EL (cell line): ENCODE measurements at regions not wholly inside any gene's neighbourhood (a gene's known extent, or its start where the extent isn't known, plus 50 kb on each side); places are given as distances from the start of the nearest gene placed in this dataset.
"Not testable (repeated sequence)": the region's sequence is repeated elsewhere in the genome, so short reads cannot be mapped to it uniquely, and the experiment has no call there.

ENCODE experiments used
- DNase-seq: peaks from one replicate; pipeline ENCODE4 v3.0.0-alpha.2; 2016

GRCh38 chr15:96472681-96473080, 142.2 kb downstream of the NR2F2 start:
- DNase-seq, result no peak

GRCh38 chr15:96473556-96473955, 143.1 kb downstream of the NR2F2 start:
- DNase-seq, result no peak

DNA sequence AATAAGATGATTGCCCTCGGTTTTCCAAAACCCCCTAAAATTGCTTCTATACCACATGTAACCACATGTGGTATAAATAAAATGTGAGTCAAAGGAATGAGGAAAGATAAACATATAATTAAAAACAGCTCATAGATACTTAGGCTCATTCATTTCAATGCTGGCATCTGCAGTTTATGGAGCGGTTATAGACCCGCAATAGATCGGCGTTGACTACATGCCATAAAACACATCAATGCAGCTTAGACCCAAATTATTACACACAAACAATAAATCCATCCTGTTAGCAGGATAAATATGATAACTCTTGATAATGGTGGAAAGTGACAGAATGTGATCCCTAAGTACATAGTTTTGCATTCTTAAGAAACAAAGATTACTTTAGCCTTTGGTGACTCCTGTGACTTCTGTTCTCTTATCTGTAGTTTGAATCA, 143.7 kb downstream of the NR2F2 start:
- DNase-seq, result peak; percentile 20

DNA sequence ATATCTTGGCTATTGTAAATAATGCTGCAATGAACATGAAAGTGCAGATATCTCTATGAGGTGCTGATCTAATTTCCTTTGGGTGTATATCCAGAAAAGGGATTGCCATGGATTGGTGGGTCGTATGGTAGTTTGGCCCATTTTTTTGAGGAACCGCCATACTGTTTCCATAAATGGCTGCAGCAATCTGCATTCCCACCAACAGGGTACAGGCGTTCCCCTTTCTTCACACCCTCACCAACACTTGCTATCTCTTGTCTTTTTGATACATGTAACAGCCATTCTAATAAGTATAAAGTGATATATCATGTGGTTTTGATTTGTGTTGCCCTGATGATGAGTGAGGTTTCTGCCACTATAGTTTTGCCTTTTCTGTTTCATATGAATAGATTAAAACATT, 146.7 kb downstream of the NR2F2 start:
- DNase-seq, result no peak

GRCh38 chr15:96484412-96484811, 153.9 kb downstream of the NR2F2 start:
- not testable (repeated sequence) for DNase-seq

DNA sequence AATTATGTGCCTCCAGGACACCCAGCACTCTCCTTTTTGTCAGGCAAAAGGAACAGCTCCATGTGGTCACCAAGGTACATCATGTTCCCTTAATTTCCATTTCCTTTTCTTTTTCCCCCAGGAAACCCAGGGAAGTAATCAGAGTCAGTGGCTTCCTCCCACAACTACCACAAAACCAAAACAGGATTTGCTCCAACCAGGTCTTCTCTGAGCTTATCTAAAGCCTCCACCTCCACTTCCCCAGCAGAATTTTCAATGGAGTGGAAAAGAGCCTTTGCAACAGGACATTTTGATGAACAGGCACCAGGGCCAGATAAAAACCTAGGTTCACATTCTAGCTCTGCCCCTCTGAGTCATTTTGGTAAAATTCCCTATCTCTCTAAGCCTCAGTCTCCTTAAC, 154.3 kb downstream of the NR2F2 start:
- no peak for DNase-seq

GRCh38 chr15:96487245-96487644, 156.7 kb downstream of the NR2F2 start:
- no peak for DNase-seq

DNA sequence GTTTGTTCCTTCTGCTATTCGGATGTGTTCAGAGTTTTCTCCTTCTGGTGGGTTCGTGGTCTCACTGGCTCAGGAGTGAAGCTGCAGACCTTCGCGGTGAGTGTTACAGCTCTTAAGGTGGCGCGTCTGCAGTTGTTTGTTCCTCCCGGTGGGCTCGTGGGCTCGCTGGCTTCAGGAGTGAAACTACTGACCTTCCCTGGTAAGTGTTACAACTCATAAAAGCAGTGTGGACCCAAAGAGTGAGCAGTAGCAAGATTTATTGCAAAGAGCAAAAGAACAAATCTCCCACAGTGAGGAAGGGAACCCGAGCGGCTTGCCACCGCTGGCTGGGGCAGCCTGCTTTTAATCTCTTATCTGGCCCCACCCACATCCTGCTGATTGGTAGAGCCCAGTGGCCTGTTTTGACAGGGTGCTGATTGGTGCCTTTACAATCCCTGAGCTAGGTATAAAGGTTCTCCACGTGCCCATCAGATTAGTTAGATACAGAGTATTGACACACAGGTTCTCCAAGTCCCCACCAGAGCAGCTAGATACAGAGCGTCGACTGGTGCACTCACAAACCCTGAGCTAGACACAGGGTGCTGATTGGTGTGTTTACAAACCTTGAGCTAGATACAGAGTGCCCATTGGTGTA, 160.7 kb downstream of the NR2F2 start:
- not testable (repeated sequence) for DNase-seq

GRCh38 chr15:96491700-96492644, 161.5 kb downstream of the NR2F2 start:
- DNase-seq, result not testable (repeated sequence)

DNA sequence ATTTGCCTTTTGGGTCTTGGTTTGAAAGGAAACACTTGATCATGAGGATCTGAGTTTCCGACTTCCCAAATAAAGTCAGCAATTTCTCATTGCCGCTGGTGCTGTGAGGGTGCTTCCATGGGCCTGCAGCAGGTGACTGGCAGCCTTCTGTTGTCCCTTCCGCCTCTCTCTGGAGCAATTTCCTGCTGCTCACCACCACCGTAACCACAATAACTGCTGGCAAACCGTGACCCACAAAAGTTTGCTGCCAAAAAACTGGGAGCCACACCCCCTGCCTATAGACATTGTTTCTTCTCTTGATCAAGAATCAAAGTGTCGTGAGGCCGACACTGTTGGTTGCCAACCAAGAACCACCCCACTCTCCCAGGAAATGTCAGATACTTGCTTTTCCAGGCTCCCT, 164.0 kb downstream of the NR2F2 start:
- no peak for DNase-seq

DNA sequence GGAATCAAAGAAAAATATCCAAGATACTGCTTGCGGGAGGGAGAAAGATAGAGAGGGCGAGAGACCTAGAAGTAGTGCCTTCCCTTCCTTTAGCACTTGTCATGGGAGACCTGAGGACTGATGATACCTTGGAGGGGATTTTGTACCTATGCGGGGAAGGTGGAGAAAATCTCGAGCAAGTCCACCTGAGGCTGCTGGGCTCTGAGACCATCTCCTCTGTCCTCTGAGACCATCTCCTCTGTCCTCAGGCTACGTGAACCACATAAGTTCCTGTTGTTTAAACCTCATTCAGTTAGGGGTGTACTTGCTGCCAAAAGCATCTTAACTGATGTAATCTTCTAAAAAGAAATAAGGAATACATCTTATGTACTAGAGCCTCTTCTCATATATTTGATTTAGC, 164.9 kb downstream of the NR2F2 start:
- no peak for DNase-seq

GRCh38 chr15:96497951-96498350, 167.5 kb downstream of the NR2F2 start:
- no peak for DNase-seq

- no peak for DNase-seq
Observed at GRCh38 chr15:96500508-96500907, 170.0 kb downstream of the NR2F2 start.

DNA sequence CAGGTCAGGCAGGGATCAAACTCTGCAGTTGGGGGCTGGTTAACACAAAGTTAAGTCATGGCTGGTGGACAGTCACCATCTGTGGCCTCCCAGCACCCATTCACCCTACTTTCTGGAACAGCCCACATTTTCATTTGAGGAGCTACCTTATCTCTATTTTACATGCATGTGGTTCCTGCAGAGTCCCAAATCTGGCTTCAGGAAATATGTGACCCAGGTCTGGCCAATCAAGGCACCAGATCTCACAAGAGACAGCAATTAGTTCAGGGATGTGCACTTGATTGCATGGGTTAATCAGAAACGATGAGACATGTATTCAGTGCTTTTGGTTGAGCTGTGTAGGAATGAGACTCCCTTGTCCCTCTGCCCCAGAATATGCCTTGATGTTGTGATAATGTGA, 170.9 kb downstream of the NR2F2 start:
- DNase-seq, result no peak

DNA sequence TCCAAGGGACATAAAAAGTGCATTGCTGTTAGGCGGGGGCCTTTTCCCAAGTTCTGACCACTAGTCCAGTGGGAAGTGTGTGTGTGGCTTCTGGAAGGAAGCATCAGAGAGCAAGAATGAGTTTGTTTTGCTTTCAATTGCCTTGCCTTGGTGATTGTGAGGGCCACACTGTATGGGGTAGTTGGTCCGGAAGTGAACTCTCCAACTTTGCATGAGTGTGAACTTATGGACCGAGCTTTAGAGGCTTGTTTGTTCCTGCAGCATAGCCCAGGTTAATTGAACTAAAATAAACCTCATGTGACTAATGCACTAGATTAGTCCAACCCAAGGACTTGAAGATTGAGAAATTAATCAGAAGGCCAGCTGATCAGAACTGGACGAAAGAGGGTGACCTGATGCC, 171.7 kb downstream of the NR2F2 start:
- no peak for DNase-seq

GRCh38 chr15:96503276-96503675, 172.8 kb downstream of the NR2F2 start:
- DNase-seq, result no peak

DNA sequence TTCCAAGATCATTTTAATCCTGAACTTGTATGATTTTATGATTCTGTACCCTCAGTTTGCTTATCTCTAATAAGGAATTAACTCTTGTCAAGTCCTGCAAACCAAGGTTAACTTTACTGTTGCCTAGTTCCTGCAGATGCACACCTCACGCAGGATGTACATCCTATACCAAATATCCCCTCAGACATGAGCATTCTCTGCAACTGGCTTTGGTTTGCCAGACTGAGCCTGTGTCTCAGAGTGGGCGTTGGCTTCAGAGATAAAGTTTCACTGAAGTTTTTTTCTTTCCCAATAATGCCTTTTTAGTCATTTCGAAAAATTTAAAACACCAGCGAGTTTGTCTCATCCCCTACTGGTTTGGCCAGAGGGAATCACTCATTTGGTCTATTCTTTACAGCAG, 173.9 kb downstream of the NR2F2 start:
- no peak for DNase-seq

- DNase-seq, result no peak
Observed at GRCh38 chr15:96505014-96505413, 174.5 kb downstream of the NR2F2 start.

GRCh38 chr15:96514607-96515285, 184.2 kb downstream of the NR2F2 start:
- no peak for DNase-seq

- no peak for DNase-seq
Observed at GRCh38 chr15:96515371-96515770, 184.9 kb downstream of the NR2F2 start.

DNA sequence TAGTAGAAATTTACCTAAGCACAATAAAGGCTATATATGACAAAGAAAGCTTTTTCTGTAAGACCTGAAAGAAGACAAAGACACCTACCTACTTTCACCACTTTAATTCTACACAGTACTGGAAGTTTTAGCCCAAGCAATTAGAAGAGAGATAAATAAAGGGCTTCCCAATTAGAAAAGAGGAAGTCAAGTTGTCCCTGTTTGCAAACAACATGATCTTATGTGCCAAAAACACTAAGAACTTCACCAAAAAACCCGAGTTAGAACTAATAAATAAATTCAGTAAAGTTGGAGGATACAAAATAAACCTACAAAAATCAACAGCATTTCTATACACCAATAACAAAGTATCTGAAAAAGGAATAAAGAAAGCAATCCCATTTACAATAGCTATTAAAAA, 190.9 kb downstream of the NR2F2 start:
- no peak for DNase-seq

DNA sequence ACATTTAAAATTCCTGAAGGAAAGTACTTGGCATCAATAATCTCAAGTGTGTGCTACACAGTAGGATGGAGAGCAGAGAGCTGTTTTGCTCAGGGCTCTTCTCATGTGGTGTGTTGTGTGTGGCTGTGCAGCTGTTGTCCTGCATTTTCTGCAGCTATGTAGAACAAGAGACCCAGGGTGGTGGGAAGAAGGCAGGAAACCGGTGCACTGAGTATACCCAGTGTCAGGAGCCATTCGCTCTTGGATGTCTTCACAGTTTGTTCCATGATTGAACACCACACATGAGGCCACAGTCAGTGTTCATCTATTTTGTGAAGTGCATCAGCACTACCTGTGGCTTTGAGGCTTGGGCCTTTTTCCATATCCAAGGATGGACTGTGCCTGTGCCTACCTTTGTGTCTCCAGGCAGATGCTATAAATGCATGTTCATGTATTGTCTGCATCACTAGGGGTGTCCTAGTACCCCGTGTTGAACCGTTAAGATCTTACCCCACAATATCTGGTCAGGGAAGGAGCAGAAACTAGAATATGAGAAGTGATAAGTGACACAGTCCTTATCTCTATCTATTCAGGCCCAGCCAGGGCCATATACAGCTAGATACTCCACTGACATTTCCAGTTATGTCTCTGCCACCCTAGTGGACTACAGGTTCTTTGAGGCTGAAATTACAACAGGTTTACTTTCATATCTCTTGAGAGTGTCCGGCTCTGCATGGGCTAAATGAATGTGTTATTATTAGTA, 194.3 kb downstream of the NR2F2 start:
- no peak for DNase-seq

DNA sequence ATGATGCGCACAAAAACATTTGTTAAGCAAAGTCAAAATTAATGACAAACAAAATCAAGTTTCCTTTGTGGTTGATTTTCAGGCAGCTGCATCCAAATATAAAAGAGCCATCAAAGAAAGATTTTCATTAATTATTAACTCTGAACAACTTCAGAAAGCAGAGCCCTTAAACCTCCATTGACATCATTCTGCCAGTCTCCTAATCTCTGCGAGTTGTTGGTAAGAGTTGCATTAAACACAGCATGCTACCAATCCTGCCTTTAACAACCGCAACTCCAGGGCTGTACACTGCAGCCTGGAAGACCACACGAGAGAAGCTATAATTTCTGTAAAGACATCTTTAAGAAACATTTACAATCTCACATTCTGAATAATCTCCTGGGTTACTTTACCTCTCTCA, 204.6 kb downstream of the NR2F2 start:
- DNase-seq, result no peak
